H9 (cell line): ENCODE measurements at regions not wholly inside any gene's neighbourhood (a gene's known extent, or its start where the extent isn't known, plus 50 kb on each side); places are given as distances from the start of the nearest gene placed in this dataset.

ENCODE experiments used
- DNase-seq: peaks from one replicate; pipeline ENCODE4 v3.0.0-alpha.2; 2017
- H2AFZ ChIP-seq: one replicate; pipeline ENCODE4 v1.6.1; 2013; ENCODE audit warnings: mild to moderate bottlenecking, low read length, control low read depth, moderate library complexity
- H2AK5ac ChIP-seq: 2 replicates; pipeline ENCODE4 v1.6.1; 2013; ENCODE audit warnings: low read length, control low read depth, mixed read lengths; ENCODE audit not compliant: insufficient read length
- H2BK120ac ChIP-seq: one replicate; pipeline ENCODE4 v1.6.1; 2013; ENCODE audit warnings: low read depth, mild to moderate bottlenecking, low read length, control low read depth, inconsistent platforms; ENCODE audit not compliant: poor library complexity, severe bottlenecking
- H2BK12ac ChIP-seq: 2 replicates; pipeline ENCODE4 v1.6.1; 2013; ENCODE audit warnings: low read length, control low read depth, mixed read lengths, low read depth; ENCODE audit not compliant: insufficient read length
- H2BK15ac ChIP-seq: 2 replicates; pipeline ENCODE4 v1.6.1; 2013; ENCODE audit warnings: low read depth, low read length, control low read depth
- H2BK20ac ChIP-seq: one replicate; pipeline ENCODE4 v1.6.1; 2013; ENCODE audit warnings: low read depth, mild to moderate bottlenecking, low read length, control low read depth, inconsistent platforms; ENCODE audit not compliant: poor library complexity, severe bottlenecking
- H2BK5ac ChIP-seq: 2 replicates; pipeline ENCODE4 v1.6.1; 2013; ENCODE audit warnings: low read length, control low read depth, mixed read lengths; ENCODE audit not compliant: insufficient read length
- H3K14ac ChIP-seq: 2 replicates; pipeline ENCODE4 v1.6.1; 2013; ENCODE audit warnings: low read length, control low read depth; ENCODE audit not compliant: insufficient read depth
- H3K18ac ChIP-seq: 2 replicates; pipeline ENCODE4 v1.6.1; 2013; ENCODE audit warnings: low read depth, mild to moderate bottlenecking, mixed read lengths, low read length, control low read depth; ENCODE audit not compliant: insufficient read length
- H3K23ac ChIP-seq: 2 replicates; pipeline ENCODE4 v1.6.1; 2013; ENCODE audit warnings: low read length, control low read depth, mixed read lengths, low read depth; ENCODE audit not compliant: insufficient read length
- H3K23me2 ChIP-seq: 2 replicates; pipeline ENCODE4 v1.6.1; 2013; ENCODE audit warnings: low read depth, mild to moderate bottlenecking, mixed read lengths, low read length, control low read depth; ENCODE audit not compliant: insufficient read length, poor library complexity, severe bottlenecking
- H3K27ac ChIP-seq: 2 replicates; pipeline ENCODE4 v1.5.1; 2013; ENCODE audit warnings: low read length, control low read depth, mixed read lengths, low read depth; ENCODE audit not compliant: insufficient read length
- H3K27me3 ChIP-seq: 2 replicates; pipeline ENCODE4 v1.6.1; 2013; ENCODE audit warnings: low read length, control low read depth, inconsistent platforms; ENCODE audit not compliant: insufficient read depth
- H3K4ac ChIP-seq: 2 replicates; pipeline ENCODE4 v1.6.1; 2013; ENCODE audit warnings: low read depth, mild to moderate bottlenecking, control low read depth, inconsistent platforms, low read length, moderate library complexity
- H3K4me1 ChIP-seq: 2 replicates; pipeline ENCODE4 v1.6.1; 2013; ENCODE audit warnings: low read length, control low read depth, inconsistent platforms; ENCODE audit not compliant: insufficient read depth
- H3K4me2 ChIP-seq: 2 replicates; pipeline ENCODE4 v1.6.1; 2013; ENCODE audit warnings: low read length, control low read depth, mixed read lengths; ENCODE audit not compliant: insufficient read length, insufficient read depth
- H3K56ac ChIP-seq: 2 replicates; pipeline ENCODE4 v1.6.1; 2013; ENCODE audit warnings: low read depth, mild to moderate bottlenecking, mixed read lengths, low read length, control low read depth; ENCODE audit not compliant: insufficient read length
- H3K79me1 ChIP-seq: 2 replicates; pipeline ENCODE4 v1.6.1; 2013; ENCODE audit warnings: low read depth, mild to moderate bottlenecking, moderate library complexity, low read length, control low read depth, inconsistent platforms; ENCODE audit not compliant: insufficient read depth, poor library complexity, severe bottlenecking
- H3K79me2 ChIP-seq: 2 replicates; pipeline ENCODE4 v1.6.1; 2013; ENCODE audit warnings: low read length, control low read depth, inconsistent platforms; ENCODE audit not compliant: insufficient read depth
- H3K9ac ChIP-seq: 2 replicates; pipeline ENCODE4 v1.6.1; 2013; ENCODE audit warnings: low read length, control low read depth, mixed read lengths; ENCODE audit not compliant: insufficient read length; ENCODE audit errors: extremely low read depth
- H3K9me3 ChIP-seq: one replicate; pipeline ENCODE4 v1.6.1; 2013; ENCODE audit warnings: low read depth, low read length, inconsistent platforms; ENCODE audit not compliant: control insufficient read depth
- H3T11ph ChIP-seq: one replicate; pipeline ENCODE4 v1.6.1; 2013; ENCODE audit warnings: mild to moderate bottlenecking, low read length, control low read depth, inconsistent platforms
- H4K20me1 ChIP-seq: one replicate; pipeline ENCODE4 v1.6.1; 2013; ENCODE audit not compliant: control insufficient read depth, insufficient read length, insufficient read depth
- H4K5ac ChIP-seq: 2 replicates; pipeline ENCODE4 v1.6.1; 2013; ENCODE audit warnings: low read depth, mild to moderate bottlenecking, mixed read lengths, low read length, control low read depth; ENCODE audit not compliant: insufficient read length
- H4K8ac ChIP-seq: replicated peaks from 2 replicates; pipeline ENCODE4 v1.6.1; 2013; ENCODE audit warnings: low read length, control low read depth, mixed read lengths, low read depth; ENCODE audit not compliant: insufficient read length
- H4K91ac ChIP-seq: 2 replicates; pipeline ENCODE4 v1.6.1; 2013; ENCODE audit warnings: low read depth, mild to moderate bottlenecking, moderate library complexity, mixed read lengths, low read length, control low read depth; ENCODE audit not compliant: insufficient read length
- H3K27ac Mint-ChIP-seq, 3 experiments: 2 replicates in 2 of 3; 3 replicates in 1 of 3; pipeline ENCODE4 v1.8.0; 2020 to 2021; ENCODE audit warnings: mixed read lengths in 3 of 3, mild to moderate bottlenecking in 1 of 3, moderate library complexity in 1 of 3
- H3K27me3 Mint-ChIP-seq: 2 replicates; pipeline ENCODE4 v1.8.0; 2021; ENCODE audit warnings: low read depth, mild to moderate bottlenecking, moderate library complexity, mixed read lengths
- H3K36me3 Mint-ChIP-seq, 3 experiments: 2 replicates in 2 of 3; 3 replicates in 1 of 3; pipeline ENCODE4 v1.8.0; 2020 to 2021; ENCODE audit warnings: low read depth in 3 of 3, mixed read lengths in 3 of 3; ENCODE audit not compliant: insufficient read depth in 1 of 3
- H3K4me1 Mint-ChIP-seq, 2 experiments: 2 replicates each; pipeline ENCODE4 v1.8.0; 2020; ENCODE audit warnings: mixed read lengths in 2 of 2
- H3K4me3 Mint-ChIP-seq, 2 experiments: 2 replicates in 1 of 2; 3 replicates in 1 of 2; pipeline ENCODE4 v1.8.0; 2020 to 2021; ENCODE audit warnings: mild to moderate bottlenecking in 2 of 2, mixed read lengths in 2 of 2, moderate library complexity in 1 of 2
- H3K9me3 Mint-ChIP-seq, 2 experiments: 2 replicates in 1 of 2; 3 replicates in 1 of 2; pipeline ENCODE4 v1.8.0; 2020; ENCODE audit warnings: mild to moderate bottlenecking in 2 of 2, mixed read lengths in 2 of 2, moderate library complexity in 1 of 2
- WGBS: extraction: QIAGEN DNeasy Blood & Tissue Kit; methylation state at CpG from one replicate; pipeline ENCODE4 v1.1.7; 2013; ENCODE audit warnings: missing lambda C conversion rate, low lambda C conversion rate, mixed read lengths; ENCODE audit not compliant: insufficient read length; ENCODE audit errors: extremely low coverage; 5-methylcytosine and 5-hydroxymethylcytosine counted together
- TF ChIP-seq, protein P1 (sequence below): fragments of 200-600 bp; sonication (generic); conservative IDR thresholded peaks from 3 replicates; pipeline ENCODE4 v1.8.0; 2021; ENCODE audit warnings: antibody characterized with exemption, mild to moderate bottlenecking

DNA sequence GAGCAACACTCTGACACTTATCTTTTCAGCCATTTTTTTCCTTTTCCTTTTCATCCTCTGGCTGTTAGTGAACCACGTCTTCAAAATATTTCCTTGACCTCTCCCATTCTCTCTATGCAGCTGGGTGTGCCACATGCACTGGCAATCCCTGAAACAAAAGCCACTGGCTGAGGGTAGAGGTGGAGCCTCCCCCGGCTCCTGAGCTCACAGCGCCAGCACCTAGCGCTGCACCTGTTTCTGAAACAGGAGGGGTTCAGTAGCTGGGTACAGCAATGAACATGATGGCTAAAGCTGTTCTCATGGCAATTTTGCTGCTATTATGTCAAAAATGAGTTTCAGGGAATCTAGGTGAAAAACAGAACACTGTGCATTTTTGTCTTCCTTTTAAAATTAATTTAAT is 314.7 kb upstream of the ATP10A start:
- H2BK15ac ChIP-seq = no peak overlapping the region
- H3K4me1 ChIP-seq = peaks cover 3% of the 10 kb centered on the region; the same call in 1 of the 2 replicates
- no peak overlapping the region for H2BK5ac ChIP-seq
- no peaks in the 10 kb centered on the region for H3K79me1 ChIP-seq
- no peak overlapping the region for H3K9ac ChIP-seq
- H3K4me1 Mint-ChIP-seq = peaks cover 22 to 24% of the 10 kb centered on the region in 2 experiments
- H2BK120ac ChIP-seq = no peak overlapping the region
- no peak overlapping the region for H3K18ac ChIP-seq
- H3K27ac ChIP-seq = no peak overlapping the region
- no peak overlapping the region for H2AK5ac ChIP-seq
- H2BK20ac ChIP-seq = no peak overlapping the region
- H4K8ac ChIP-seq = no peak overlapping the region
- DNase-seq = no peak
- no peak overlapping the region; a peak in 2 of 7 replicates for H3K27ac Mint-ChIP-seq
- no peak overlapping the region for H4K91ac ChIP-seq
- no peak overlapping the region for H2AFZ ChIP-seq
- H3K23ac ChIP-seq = no peak overlapping the region
- no peak overlapping the region for H3K4ac ChIP-seq
- H3K27me3 Mint-ChIP-seq = no peaks in the 10 kb centered on the region
- H3K79me2 ChIP-seq = no peaks in the 10 kb centered on the region
- H3K23me2 ChIP-seq = no peaks in the 10 kb centered on the region
- no peak overlapping the region for H2BK12ac ChIP-seq
- no peaks in the 10 kb centered on the region for H3K27me3 ChIP-seq
- H3K36me3 Mint-ChIP-seq = no peaks in the 10 kb centered on the region; a peak in 1 of 7 replicates
- H4K5ac ChIP-seq = no peak overlapping the region
- H4K20me1 ChIP-seq = no peaks in the 10 kb centered on the region
- no peak overlapping the region for H3K56ac ChIP-seq
- no peak overlapping the region for H3T11ph ChIP-seq
- no peak overlapping the region for H3K14ac ChIP-seq
- TF ChIP-seq, protein P1, sequence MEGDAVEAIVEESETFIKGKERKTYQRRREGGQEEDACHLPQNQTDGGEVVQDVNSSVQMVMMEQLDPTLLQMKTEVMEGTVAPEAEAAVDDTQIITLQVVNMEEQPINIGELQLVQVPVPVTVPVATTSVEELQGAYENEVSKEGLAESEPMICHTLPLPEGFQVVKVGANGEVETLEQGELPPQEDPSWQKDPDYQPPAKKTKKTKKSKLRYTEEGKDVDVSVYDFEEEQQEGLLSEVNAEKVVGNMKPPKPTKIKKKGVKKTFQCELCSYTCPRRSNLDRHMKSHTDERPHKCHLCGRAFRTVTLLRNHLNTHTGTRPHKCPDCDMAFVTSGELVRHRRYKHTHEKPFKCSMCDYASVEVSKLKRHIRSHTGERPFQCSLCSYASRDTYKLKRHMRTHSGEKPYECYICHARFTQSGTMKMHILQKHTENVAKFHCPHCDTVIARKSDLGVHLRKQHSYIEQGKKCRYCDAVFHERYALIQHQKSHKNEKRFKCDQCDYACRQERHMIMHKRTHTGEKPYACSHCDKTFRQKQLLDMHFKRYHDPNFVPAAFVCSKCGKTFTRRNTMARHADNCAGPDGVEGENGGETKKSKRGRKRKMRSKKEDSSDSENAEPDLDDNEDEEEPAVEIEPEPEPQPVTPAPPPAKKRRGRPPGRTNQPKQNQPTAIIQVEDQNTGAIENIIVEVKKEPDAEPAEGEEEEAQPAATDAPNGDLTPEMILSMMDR = no peak
- H3K9me3 ChIP-seq = no peaks in the 10 kb centered on the region
- WGBS = no CpG with 5 or more reads among the region's 4 CpGs
- no peaks in the 10 kb centered on the region for H3K9me3 Mint-ChIP-seq
- H3K4me3 Mint-ChIP-seq = no peak overlapping the region
- no peak overlapping the region for H3K4me2 ChIP-seq
